ENCODE measurements at regions not wholly inside any gene's neighbourhood (a gene's known extent, or its start where the extent isn't known, plus 50 kb on each side); places are given as distances from the start of the nearest gene placed in this dataset.

DNA sequence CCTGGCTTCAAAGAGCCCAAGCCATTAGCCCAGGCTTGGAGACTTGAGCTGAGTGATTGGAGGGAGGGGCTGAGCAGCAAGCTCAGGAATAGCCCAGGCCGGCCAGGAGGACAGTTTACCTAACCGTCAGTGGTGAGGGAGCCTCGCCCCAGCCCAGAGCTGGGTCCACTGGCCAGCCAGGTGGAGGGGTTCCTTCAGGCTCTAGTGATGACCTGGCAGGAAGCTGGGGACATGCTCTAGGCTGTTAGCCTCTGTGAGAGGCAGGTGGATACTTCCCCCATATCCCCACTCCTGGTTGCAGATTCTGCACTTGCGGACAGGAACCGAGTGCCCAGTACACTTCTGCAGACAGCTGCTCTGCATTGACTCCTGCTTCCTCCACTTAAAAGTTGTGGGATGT, 61.2 kb upstream of the ANTXRL start:
- Mint-ChIP-seq H3K27ac (no peak overlapping the region), H3K9me3 (peaks cover 11% of the 10 kb centered on the region), H3K36me3 (ENCODE audit: low read depth) (no peaks in the 10 kb centered on the region), H3K4me1 (no peaks in the 10 kb centered on the region), H3K4me3 (no peak overlapping the region), H3K27me3 (no peaks in the 10 kb centered on the region)
- POLR2A ChIA-PET = no interaction called here
- CTCF ChIA-PET = no interaction called here
- TF ChIP-seq, protein P1, sequence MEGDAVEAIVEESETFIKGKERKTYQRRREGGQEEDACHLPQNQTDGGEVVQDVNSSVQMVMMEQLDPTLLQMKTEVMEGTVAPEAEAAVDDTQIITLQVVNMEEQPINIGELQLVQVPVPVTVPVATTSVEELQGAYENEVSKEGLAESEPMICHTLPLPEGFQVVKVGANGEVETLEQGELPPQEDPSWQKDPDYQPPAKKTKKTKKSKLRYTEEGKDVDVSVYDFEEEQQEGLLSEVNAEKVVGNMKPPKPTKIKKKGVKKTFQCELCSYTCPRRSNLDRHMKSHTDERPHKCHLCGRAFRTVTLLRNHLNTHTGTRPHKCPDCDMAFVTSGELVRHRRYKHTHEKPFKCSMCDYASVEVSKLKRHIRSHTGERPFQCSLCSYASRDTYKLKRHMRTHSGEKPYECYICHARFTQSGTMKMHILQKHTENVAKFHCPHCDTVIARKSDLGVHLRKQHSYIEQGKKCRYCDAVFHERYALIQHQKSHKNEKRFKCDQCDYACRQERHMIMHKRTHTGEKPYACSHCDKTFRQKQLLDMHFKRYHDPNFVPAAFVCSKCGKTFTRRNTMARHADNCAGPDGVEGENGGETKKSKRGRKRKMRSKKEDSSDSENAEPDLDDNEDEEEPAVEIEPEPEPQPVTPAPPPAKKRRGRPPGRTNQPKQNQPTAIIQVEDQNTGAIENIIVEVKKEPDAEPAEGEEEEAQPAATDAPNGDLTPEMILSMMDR (IDR thresholded peaks at IDR 0.05) = no peak
- ATAC-seq (ENCODE audit: low read depth) (no peak), DNase-seq (no peak)
- intact Hi-C loops (cut with micrococcal nuclease) = loop anchor here (10.0 kb wide), 1 partner anchor 991 kb away; no protein-coding TSS in a partner anchor

DNA sequence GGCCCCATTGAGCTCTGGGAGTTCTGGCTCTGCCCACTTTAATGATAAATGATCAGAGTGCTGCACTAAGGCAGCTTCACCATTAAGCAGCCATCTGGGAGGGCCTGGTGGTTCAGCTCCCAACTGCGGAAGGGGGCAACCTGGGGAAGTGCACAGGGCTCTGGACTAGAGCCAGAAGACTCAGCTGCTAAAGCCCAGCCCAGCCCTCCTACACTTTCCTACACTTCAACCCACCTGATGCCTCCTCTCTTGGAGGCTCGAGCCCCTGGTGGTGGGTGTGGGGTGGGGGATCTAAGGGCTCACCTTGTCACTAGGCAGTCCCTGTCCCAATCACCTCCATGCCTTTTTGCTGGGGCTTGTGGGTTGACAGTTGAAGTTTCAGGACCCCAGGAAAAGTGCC, 60.6 kb upstream of the ANTXRL start:
- no peaks in the 10 kb centered on the region for H3K36me3 Mint-ChIP-seq (ENCODE audit: low read depth)
- DNase-seq = no peak
- H3K27ac Mint-ChIP-seq = no peak overlapping the region
- POLR2A ChIA-PET = no interaction called here
- intact Hi-C loops (cut with micrococcal nuclease) = loop anchor here (10.0 kb wide), 1 partner anchor 991 kb away; no protein-coding TSS in a partner anchor
- H3K4me1 Mint-ChIP-seq = no peaks in the 10 kb centered on the region
- CTCF ChIA-PET = no interaction called here
- TF ChIP-seq, protein P1 (IDR thresholded peaks at IDR 0.05) = no peak
- ATAC-seq (ENCODE audit: low read depth) = no peak
- no peak overlapping the region for H3K4me3 Mint-ChIP-seq
- H3K27me3 Mint-ChIP-seq = no peaks in the 10 kb centered on the region
- H3K9me3 Mint-ChIP-seq = peaks cover 15% of the 10 kb centered on the region

DNA sequence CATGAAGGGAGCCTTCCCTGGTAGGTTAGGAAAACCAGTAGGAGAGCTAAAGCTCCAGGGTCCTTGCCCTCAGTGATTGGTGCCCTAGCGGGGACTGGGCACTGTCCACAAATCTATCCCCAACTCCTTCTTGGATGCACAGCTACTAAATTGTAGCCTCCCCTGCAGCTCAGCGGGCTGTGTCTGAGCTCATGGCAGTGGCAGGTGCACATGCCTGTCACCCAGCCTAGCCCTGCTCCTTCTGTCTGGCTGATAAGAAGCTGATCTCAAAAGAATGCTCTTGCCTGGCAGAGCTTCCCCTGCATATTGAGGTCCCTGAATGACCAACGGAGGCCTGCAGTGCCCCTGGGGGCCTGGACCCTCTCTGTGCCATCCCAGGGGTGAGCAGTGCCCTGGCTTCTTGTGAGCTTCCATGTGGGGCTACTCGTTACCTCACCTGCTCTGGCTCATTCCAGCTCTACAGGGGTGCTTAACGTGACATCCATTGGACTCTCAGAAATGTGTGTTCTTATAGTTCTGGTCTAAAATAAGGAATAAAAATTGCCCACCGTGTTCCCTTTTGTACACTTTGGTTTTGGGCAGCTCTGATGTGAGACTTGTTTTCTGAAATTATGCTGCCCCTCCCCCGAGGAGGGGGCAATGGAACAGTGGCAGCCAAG, 59.8 kb upstream of the ANTXRL start:
- no peak overlapping the region for H3K27ac Mint-ChIP-seq
- no peaks in the 10 kb centered on the region for H3K36me3 Mint-ChIP-seq (ENCODE audit: low read depth)
- H3K9me3 Mint-ChIP-seq = peaks cover 15% of the 10 kb centered on the region
- ChIA-PET POLR2A (no interaction called here), CTCF (interaction anchor here (0.6 kb wide), 1 partner anchor 1006 kb away, joined by 3 read pairs; no protein-coding TSS in a partner anchor)
- intact Hi-C loops (cut with micrococcal nuclease) = loop anchor here (10.0 kb wide), 1 partner anchor 992 kb away; no protein-coding TSS in a partner anchor
- H3K27me3 Mint-ChIP-seq = no peaks in the 10 kb centered on the region
- no peak overlapping the region for H3K4me3 Mint-ChIP-seq
- DNase-seq (no peak), ATAC-seq (ENCODE audit: low read depth) (no peak)
- no peaks in the 10 kb centered on the region for H3K4me1 Mint-ChIP-seq
- TF ChIP-seq, protein P1 (IDR thresholded peaks at IDR 0.05) = no peak

DNA sequence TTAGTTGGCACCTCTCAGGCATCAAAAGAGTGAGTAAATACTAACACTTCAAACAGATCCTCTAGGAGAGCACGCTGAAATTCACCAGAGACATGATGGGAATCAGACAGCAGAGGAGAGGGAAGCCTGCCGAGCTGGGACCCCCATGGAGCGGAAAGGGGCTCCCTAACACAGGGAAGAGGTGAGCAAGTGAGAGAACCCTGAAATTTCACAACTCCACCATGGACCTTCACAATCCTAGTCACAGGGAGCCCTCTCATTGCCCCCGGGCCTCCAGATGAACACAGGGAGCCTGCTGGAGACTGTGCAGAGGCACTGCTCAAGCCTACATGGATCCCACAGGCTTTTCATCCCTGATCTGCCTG, 59.2 kb upstream of the ANTXRL start:
- no peak for ATAC-seq (ENCODE audit: low read depth)
- ChIA-PET CTCF (interaction anchor here (0.6 kb wide), 1 partner anchor 1007 kb away, joined by 3 read pairs; no protein-coding TSS in a partner anchor), POLR2A (no interaction called here)
- no peaks in the 10 kb centered on the region for H3K4me1 Mint-ChIP-seq
- H3K36me3 Mint-ChIP-seq (ENCODE audit: low read depth) = no peaks in the 10 kb centered on the region
- TF ChIP-seq, protein P1 (IDR thresholded peaks at IDR 0.05) = no peak
- no peaks in the 10 kb centered on the region for H3K27me3 Mint-ChIP-seq
- H3K4me3 Mint-ChIP-seq = no peak overlapping the region
- H3K27ac Mint-ChIP-seq = no peak overlapping the region
- intact Hi-C loops (cut with micrococcal nuclease) = loop anchor here (10.0 kb wide), 1 partner anchor 993 kb away; no protein-coding TSS in a partner anchor
- H3K9me3 Mint-ChIP-seq = peaks cover 15% of the 10 kb centered on the region
- no peak for DNase-seq

DNA sequence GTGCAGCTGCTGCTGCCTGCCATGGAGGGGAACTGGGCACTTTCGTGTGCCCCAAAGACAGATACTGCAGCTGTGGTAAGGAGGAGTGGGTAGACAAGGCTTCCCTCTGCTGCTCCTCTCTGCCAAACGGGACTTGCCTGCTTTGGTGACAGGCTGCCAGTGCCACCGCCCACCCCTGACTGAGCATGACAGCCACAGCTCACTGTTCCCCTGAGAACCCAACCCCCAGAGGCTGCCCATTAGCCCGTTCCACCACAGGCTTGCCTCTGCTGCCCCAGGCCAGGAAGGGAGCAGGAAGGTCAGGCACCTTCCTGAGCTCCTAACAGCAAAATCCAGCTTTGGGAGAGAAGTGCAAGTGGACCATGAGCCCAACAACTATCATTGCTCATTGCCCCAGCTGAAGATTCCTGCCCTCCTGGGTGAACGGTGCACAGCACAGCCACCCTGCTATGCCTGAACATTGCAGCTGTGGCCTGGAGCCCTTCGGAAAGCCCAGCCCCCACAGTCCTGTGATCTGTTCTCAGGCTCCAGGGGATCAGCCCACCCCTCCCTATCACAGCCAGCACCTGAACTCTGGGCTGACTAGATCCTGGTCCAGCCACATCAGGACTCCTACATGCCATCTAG, 58.7 kb upstream of the ANTXRL start:
- Mint-ChIP-seq H3K4me1 (no peaks in the 10 kb centered on the region), H3K27me3 (no peaks in the 10 kb centered on the region), H3K4me3 (no peak overlapping the region), H3K36me3 (ENCODE audit: low read depth) (no peaks in the 10 kb centered on the region), H3K9me3 (peaks cover 15% of the 10 kb centered on the region), H3K27ac (no peak overlapping the region)
- no peak for DNase-seq
- intact Hi-C loops (cut with micrococcal nuclease) = loop anchor here (10.0 kb wide), 1 partner anchor 993 kb away; no protein-coding TSS in a partner anchor
- ChIA-PET CTCF (no interaction called here), POLR2A (no interaction called here)
- ATAC-seq (ENCODE audit: low read depth) = no peak
- TF ChIP-seq, protein P1 (IDR thresholded peaks at IDR 0.05) = no peak
